ENCODE measurements at regions not wholly inside any gene's neighbourhood (a gene's known extent, or its start where the extent isn't known, plus 50 kb on each side); places are given as distances from the start of the nearest gene placed in this dataset.

- DNase-seq (ENCODE audit: low read depth in 2 of 2): peak in 1 of 2 donors; percentile 43
These were observed 63.2 kb upstream of the PODXL start for GRCh38 chr7:131619336-131620305.

DNA sequence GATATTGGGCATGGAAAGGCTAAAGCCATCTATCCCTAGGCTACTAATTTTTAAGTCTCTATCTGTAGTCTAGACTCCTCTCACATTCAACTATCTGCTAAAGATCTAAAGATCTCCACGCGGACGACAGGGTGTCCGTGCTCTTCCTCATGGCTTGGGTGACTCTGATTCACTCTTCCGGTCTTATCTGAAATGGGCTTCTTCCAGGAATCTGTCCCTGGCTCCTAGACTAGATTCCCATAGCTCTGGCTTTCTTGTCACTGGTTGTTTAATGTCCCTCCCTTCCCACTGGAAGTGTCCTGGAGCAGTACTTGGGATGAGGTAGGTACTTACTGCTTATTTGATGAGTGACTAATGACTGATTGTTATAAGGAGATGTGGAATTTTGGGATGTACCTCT lies 62.0 kb upstream of the PODXL start:
- no peak for DNase-seq (ENCODE audit: low read depth in 2 of 2)

- no peak for DNase-seq (ENCODE audit: low read depth in 2 of 2)
These were observed 60.2 kb upstream of the PODXL start for GRCh38 chr7:131616487-131617200.

GRCh38 chr7:131613909-131614308 lies 57.5 kb upstream of the PODXL start:
- DNase-seq (ENCODE audit: low read depth in 2 of 2): no peak

- DNase-seq (ENCODE audit: low read depth in 2 of 2): no peak
These were observed 53.6 kb upstream of the PODXL start for GRCh38 chr7:131610007-131610406.

DNA sequence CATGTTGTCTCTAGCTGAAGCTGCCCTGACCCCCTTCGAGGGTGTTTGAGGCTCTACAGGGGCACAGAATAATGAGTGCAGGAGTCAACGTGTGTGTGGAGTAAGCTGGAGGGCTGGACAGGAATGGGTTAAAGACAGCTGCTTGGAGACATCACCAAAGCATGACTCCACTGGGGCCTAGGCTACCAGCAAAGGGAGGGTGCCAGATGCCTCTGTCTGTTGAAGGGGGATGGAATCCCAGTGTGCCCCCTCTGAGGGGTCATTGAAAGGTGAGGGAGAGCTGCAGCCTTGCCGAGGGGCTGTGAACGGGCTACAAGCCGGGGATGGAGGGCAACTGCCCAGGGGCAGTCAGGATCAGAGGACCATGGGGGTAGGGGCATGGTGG lies 51.7 kb upstream of the PODXL start:
- no peak for DNase-seq (ENCODE audit: low read depth in 2 of 2)

DNA sequence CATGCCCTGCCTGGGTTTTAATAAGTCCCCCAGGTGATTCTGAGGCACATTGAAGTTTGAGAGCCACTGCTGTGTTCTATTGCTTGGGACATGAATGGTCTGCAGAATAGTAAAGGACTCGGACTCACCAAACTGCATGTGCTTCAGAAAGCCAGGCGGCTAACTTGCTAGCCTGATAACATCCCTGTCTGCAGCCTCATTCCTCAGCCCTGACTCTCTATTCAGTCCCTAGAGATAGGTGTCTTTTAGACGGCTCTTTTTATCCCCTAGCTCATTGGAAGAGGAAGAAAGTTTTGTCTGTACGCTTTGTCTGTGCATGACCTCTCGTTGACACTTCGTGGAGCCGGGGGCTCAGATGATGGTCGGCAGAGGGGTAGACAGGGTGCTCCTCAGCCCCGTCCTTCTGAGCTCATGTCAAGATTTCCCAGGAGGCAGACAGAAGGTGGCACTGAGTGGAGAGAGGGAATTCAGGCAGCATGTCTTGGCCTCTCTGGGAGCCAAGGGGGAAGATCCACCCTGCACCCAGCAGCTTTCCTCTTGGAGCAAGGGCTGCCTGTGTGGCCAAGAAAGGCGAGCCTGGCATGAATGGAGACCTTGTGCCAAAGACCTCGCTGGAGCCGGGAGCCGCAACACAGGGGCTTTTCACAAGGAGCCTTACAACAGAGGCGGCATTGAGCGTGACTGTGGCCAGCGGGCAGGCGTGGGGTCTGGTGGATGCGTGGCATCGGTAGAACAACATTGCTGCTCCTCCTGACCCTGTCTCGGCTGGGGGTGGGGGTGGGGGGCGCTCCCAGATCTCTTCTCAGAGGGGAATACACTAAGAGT lies 51.1 kb upstream of the PODXL start:
- DNase-seq (ENCODE audit: low read depth in 2 of 2): no peak

DNA sequence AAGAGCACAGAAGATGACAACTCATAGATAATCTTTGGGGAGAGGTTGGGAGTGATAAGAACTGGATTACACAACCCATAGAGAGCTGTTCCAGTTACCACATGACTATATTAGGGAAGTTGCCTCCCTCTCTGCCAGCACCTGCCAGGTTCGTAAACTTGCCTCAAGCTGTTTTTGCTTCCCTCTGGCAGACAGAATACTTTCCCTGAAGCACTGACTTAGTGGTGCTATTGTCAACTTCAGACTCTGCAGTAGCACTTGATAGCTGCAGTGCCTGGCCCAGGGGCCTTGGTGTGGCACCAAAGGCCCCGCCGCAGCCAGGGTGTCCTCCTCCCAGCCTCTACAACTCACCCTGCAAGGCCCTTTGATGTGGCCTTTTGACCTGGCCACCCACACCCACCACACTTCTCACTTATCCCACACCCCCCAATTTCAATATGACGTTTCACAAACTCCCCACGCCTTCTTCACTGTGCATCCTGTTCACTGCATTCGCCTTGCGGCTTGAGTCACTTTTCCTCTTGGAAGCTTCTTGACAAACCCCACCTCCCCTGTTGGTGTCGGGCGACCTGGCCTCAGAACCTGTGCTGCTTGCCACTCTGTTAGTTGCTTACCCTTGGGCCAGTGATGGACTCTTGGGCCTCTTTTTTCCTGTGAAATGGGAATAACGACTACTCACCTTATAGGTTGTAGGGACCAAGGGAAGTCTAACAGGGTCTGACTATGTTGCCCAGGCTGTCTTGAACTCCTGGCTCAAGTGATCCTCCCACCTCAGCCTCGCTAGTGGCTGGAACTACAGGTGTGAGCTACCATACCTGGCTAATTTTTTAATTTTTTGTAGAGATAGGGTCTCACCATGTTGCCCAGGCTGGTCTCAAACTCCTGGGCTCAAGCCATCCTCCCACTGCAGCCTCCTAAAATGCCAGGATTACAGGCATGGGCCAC lies 50.2 kb upstream of the PODXL start:
- no peak for DNase-seq (ENCODE audit: low read depth in 2 of 2)

Measured in lung microvascular endothelial cell (primary cell).